ENCODE measurements at regions not wholly inside any gene's neighbourhood (a gene's known extent, or its start where the extent isn't known, plus 50 kb on each side); places are given as distances from the start of the nearest gene placed in this dataset.

- no peak for DNase-seq
These were observed 115.7 kb downstream of the MATN1 start for GRCh38 chr1:30607723-30608122.

- no peak for DNase-seq
These were observed 117.2 kb downstream of the MATN1 start for GRCh38 chr1:30606166-30606565.

- no peak for DNase-seq
These were observed 117.9 kb downstream of the MATN1 start for GRCh38 chr1:30605441-30605920.

- DNase-seq: no peak
These were observed 118.5 kb downstream of the MATN1 start for GRCh38 chr1:30604801-30605440.

GRCh38 chr1:30603081-30603858 lies 120.1 kb downstream of the MATN1 start:
- DNase-seq: no peak

- DNase-seq: no peak
These were observed 121.9 kb downstream of the MATN1 start for GRCh38 chr1:30601316-30602085.

GRCh38 chr1:30600706-30601105 lies 122.7 kb downstream of the MATN1 start:
- no peak for DNase-seq

- no peak for DNase-seq
These were observed 123.1 kb downstream of the MATN1 start for GRCh38 chr1:30600258-30600657.

- DNase-seq: no peak
These were observed 123.7 kb downstream of the MATN1 start for GRCh38 chr1:30599721-30600120.

- no peak for DNase-seq
These were observed 124.7 kb downstream of the MATN1 start for GRCh38 chr1:30598571-30599114.

GRCh38 chr1:30597711-30598110 lies 125.7 kb downstream of the MATN1 start:
- no peak for DNase-seq

- DNase-seq: no peak
These were observed 126.5 kb downstream of the MATN1 start for GRCh38 chr1:30596891-30597290.

GRCh38 chr1:30596470-30596869 lies 126.9 kb downstream of the MATN1 start:
- no peak for DNase-seq

- no peak for DNase-seq
These were observed 134.3 kb downstream of the MATN1 start for GRCh38 chr1:30589083-30589482.

GRCh38 chr1:30588311-30589073 lies 134.9 kb downstream of the MATN1 start:
- DNase-seq: no peak

- no peak for DNase-seq
These were observed 136.7 kb downstream of the MATN1 start for GRCh38 chr1:30586671-30587070.

- no peak for DNase-seq
These were observed 143.8 kb downstream of the MATN1 start for GRCh38 chr1:30579580-30579979.

GRCh38 chr1:30575066-30575465 lies 148.3 kb downstream of the MATN1 start:
- DNase-seq: no peak

GRCh38 chr1:30572192-30572591 lies 151.2 kb downstream of the MATN1 start:
- no peak for DNase-seq

GRCh38 chr1:30571380-30571779 lies 152.0 kb downstream of the MATN1 start:
- DNase-seq: no peak

GRCh38 chr1:30569384-30569783 lies 154.0 kb downstream of the MATN1 start:
- DNase-seq: no peak

- DNase-seq: no peak
These were observed 160.8 kb downstream of the MATN1 start for GRCh38 chr1:30562559-30562958.

GRCh38 chr1:30551603-30552002 lies 171.8 kb downstream of the MATN1 start:
- no peak for DNase-seq
